Left lobe of liver (tissue), 2 donors: ENCODE measurements at regions not wholly inside any gene's neighbourhood (a gene's known extent, or its start where the extent isn't known, plus 50 kb on each side); places are given as distances from the start of the nearest gene placed in this dataset.
A peak's percentile ranks its signal among the peaks of the same experiment; 100 is the strongest.

Experiments
- ATAC-seq: fragments of 200-7000 bp; cut with Tn5 transposase; one replicate; pipeline ENCODE4 v1.9.1; 2020; ENCODE audit warnings: mild to moderate bottlenecking, moderate library complexity
- DNase-seq: peaks from one replicate; pipeline ENCODE4 v3.0.0-alpha.2; 2020; ENCODE audit warnings: low spot score
- donor health status: DM: no; HTN: no; CAD: no; lungs with moderate emphysema.
- donor health status: DM: no; HTN: yes; CAD: no.

DNA sequence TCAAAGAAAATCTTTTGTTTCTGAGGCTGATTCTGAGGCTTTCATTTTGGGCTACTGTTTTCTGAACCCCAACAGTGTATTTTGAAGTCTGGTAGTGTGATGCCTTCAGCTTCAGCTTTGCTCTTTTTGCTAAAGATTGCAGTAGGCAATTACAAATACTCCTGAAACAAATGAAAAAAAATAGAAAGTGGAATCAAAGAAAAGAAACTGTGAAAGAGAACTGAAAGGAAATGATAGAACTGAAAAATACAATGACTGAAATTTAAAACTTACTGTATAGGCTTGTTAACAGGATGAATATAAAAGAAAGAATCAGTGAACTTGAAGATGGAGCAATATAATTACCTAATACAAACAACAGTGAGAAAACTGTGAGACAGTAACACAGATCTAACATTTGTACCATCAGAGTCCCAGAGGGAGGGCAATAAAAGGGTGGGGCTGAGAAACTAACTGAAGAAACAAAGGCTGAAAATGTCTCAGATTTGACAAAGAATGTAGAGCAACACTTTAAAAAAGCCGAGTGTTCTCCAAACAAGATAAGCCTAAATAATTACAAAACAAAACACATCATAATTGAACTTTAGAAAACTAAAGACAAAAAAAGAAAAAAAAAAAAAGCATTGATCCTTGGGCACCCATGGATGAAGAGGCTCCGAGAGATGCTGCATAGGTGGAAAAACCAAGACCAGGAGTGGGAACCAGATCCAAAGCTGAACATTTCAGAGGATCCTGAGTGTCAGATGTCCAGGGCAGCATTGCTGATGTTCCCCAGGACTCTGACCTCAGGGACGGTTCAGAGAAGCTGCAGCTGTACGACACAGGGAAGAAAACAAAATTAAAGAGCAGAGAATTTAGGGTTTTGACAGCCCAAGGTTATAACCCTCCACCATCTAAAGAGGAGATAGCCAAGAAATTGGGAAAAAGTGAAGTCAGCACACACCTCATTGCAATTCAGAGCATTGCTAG is 223.2 kb upstream of the IGFBP3 start:
- ATAC-seq (peak; percentile 70), DNase-seq (no peak)

DNA sequence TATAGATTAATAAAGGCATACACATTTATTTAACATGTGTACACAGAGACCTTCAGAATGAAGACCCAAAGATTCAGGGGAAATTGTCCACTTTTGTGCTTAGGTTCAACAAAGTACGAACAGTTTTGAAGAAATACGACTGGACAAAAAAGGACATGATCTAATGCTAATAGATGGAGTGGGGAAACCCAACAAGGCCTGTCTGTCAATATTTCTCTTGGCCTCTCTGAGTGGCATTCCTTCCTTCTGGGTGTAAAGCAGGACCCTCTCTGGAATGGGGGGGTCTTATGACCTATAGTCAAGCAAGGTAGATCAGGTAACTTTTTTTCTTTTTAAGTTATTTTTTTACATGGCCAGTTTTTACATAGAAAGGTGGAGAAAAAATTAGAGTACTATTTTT is 222.3 kb upstream of the IGFBP3 start:
- ATAC-seq (no peak), DNase-seq (no peak)

GRCh38 chr7:46139079-46139478 is 218.0 kb upstream of the IGFBP3 start:
- DNase-seq = no peak

GRCh38 chr7:46137725-46138124 is 216.7 kb upstream of the IGFBP3 start:
- no peak for DNase-seq
- ATAC-seq = peak; percentile 67

More at GRCh38 chr7:46139079-46139478, 218.0 kb upstream of the IGFBP3 start:
- ATAC-seq = no peak

DNA sequence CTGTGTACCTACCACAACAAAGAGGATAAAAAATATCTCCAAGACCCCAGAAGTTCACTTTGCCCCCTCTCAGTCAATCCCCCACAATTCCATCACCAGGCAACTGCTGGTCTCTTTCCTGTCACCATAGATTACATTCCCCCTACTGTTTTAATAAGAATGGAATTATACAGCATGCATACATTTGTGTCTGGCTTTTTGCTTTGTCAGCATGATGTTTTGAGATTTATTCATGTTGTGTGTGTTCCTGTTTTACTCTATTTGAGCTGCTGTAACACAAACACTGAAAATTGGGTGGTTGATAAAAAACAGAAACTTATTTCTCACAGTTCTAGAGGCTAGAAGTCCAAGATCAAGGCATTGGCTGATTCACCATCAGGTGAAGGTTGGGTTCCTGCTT is 214.5 kb upstream of the IGFBP3 start:
- no peak for ATAC-seq

DNA sequence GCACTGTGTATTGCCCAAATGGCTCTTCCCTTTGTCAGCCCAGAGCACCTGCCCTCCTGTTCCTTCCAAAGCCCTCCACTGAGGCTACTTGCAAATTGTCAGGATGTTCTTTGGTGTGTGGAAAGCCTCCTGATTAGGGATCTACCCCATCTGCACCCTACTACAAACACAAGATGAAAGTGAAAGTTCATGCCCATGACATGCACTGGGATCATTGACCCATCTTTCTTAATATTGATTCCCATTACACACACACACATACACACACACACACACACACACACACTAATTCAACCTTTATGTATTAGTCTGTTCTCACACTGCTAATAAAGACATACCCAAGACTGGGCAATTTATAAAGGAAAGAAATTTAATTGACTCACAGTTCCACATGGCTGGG is 213.7 kb upstream of the IGFBP3 start:
- DNase-seq (no peak), ATAC-seq (peak; percentile 79)

More for the DNA sequence above, 214.5 kb upstream of the IGFBP3 start:
- DNase-seq = no peak

DNA sequence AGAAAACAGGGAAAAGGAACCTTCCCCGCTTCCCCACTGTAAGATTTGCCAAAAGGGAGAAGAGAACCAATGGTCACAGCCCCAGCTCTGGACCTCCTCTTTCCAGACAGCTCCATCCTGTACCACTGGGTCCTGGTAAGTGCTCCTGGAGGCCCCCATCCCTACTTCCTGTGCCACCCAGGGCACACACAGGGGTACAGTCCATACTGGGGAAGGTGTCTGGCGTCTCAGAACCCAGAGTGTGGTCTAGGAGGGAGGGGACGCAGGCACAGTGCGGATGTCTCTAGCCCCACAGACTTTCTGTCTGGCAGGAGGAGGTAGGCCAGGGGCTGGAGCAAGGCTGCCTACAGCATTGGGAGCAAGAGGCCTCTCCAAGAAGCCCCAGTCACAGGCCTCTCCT is 213.3 kb upstream of the IGFBP3 start:
- DNase-seq = no peak
- ATAC-seq = no peak

- DNase-seq (no peak), ATAC-seq (no peak)
Observed at GRCh38 chr7:46133751-46134150, 212.7 kb upstream of the IGFBP3 start.

- DNase-seq (no peak), ATAC-seq (no peak)
Observed at GRCh38 chr7:46133072-46133471, 212.0 kb upstream of the IGFBP3 start.

DNA sequence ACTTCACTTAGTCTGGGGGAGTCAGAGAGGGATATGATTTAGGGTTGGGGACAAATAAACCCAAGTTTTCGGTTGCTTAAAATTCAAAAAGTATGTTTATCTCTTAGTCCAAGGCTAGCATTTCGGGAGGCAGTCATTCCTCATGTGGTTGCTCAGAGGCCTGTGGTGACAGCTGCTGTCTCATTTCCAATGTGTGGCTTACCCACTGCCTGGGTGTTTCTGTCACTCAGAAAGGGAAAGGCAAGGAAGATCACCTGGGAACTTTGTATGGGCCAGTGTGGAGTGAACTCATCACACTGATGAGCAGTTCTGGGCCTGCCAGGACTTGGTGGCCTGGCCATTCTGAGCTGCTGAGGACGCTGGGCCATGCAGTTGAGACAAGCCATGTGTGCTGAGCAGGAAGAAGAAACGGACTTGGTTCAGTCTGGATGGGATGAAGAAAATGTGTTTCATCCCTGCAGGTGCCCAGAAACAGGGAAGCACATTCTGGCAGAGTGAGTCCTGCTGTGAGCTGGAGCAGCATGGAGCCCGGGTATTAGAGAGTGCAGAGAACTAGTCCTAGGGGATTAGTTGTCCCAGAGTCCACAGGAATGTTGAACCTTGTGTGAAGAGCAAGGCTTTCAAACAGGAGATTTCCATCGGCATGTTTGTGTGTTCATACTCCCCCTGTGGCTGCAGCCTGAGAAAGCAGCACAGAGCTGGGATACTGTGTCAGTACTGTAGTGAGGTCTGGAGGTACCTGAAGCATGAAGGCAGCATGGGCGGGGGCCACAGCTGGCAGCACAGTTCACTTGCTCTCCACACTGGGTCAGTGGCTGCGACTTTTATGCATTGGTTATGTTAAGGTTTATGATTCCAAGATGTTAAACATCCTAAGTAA is 211.1 kb upstream of the IGFBP3 start:
- peak; percentile 46 for ATAC-seq
- no peak for DNase-seq

GRCh38 chr7:46129831-46130230 is 208.8 kb upstream of the IGFBP3 start:
- ATAC-seq (peak; percentile 78), DNase-seq (no peak)

GRCh38 chr7:46127814-46128213 is 206.7 kb upstream of the IGFBP3 start:
- no peak for ATAC-seq
- DNase-seq = no peak

GRCh38 chr7:46126675-46127300 is 205.7 kb upstream of the IGFBP3 start:
- ATAC-seq (no peak), DNase-seq (no peak)

- DNase-seq = no peak
- ATAC-seq = no peak
Observed at GRCh38 chr7:46123756-46124343, 202.8 kb upstream of the IGFBP3 start.

DNA sequence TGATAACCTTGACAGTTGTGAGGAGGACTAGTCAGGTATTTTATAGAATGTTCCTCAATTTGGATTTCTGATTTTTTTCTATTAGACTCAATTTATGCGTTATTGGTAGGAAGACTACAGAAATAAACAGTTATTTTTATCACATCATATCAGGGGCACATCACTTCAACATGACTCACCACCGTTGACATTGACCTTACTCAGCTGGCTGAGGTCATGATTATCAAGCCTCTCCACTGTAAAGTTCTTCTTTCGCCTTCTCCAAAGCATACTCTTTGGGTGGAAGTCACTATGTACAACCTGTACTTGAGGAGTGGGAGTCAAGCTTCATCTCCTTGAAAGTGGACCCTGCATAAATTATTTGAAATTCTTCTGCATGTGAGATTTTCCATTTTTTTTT is 194.3 kb upstream of the IGFBP3 start:
- ATAC-seq (no peak), DNase-seq (no peak)

GRCh38 chr7:46109437-46109836 is 188.4 kb upstream of the IGFBP3 start:
- DNase-seq (no peak), ATAC-seq (no peak)

DNA sequence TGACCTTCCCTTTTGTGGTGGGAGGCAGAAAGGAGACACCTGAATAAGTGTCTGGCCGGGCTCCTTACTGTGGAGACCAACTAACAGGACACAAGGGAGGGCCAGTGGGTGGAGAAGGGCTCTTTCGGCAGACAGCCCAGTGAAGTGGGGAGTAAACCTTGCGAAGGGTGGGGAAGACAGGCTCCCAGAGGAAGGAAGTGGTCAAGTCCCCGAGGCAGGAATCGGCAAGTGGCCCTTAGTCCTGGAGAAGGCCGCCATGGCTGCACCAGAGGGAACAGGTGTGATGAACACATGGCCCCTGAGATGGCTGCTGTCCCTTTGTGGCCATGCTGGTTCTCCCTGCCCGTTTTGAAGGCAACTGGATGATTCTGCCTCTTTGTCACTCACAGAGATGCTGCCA is 187.2 kb upstream of the IGFBP3 start:
- DNase-seq = no peak
- no peak for ATAC-seq

DNA sequence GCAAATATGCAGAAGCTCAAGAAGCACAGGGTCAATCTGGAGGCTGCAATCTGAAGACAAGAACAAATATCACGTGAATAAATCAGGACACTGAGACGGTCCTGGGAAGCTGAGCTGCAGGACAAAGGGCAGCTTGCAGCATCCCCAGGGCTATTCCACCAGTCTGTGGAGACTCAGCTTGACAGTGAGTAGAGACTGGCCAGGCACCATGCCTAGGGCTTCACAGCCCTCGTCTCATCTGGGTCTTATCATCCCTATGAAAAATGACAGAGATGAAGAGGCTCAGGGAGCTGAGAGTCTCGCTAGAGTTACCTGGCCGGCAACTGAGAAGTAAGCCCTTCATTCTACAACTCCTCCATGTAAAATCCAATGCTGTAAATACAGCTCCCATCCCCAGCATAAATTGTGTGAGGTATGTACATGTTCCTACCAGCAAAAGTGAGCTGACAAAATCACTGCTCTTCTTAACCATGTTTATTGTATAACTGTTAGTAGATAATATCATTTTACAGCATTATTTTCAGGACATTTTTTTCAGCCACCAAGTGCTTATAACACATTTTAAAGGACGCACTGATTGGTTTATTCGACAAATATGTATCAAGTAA is 186.6 kb upstream of the IGFBP3 start:
- DNase-seq (no peak), ATAC-seq (peak; percentile 23)

- DNase-seq (no peak), ATAC-seq (no peak)
Observed at GRCh38 chr7:46100521-46100920, 179.4 kb upstream of the IGFBP3 start.

DNA sequence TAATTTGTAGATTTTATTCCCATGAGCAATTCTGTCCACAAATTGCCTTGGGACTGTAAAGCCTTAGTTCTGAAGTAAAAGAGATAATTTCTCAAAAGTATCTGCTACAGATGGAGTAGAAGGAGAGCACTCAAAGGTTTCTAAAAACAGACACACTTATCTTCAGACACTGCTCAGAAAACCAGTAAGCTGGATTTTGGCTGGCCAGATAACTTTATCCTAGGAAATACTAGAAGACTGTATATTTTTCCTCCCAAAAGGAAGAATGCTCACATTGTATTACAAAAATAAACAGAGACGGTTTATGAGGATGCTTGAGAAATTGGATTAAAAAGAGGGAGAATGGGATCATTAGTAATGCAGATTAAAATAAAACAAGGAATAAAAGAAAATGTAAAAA is 178.0 kb upstream of the IGFBP3 start:
- no peak for DNase-seq
- ATAC-seq = no peak
